T-helper 1 cell treated with Interleukin-12 subunit alpha and Interleukin-12 subunit beta and Interleukin-4 antibody, amounts not matched to agents 30 ng/mL and 1 ng/mL, for 36 hours (primary cell): ENCODE measurements at regions not wholly inside any gene's neighbourhood (a gene's known extent, or its start where the extent isn't known, plus 50 kb on each side); places are given as distances from the start of the nearest gene placed in this dataset.
"Not testable (repeated sequence)": the region's sequence is repeated elsewhere in the genome, so short reads cannot be mapped to it uniquely, and the experiment has no call there.

Source experiments
- intact Hi-C: fragments of 100-400 bp; cut with micrococcal nuclease; formaldehyde crosslinking; loops from one replicate; pipeline ENCODE4 v1.15.1; 2024

DNA sequence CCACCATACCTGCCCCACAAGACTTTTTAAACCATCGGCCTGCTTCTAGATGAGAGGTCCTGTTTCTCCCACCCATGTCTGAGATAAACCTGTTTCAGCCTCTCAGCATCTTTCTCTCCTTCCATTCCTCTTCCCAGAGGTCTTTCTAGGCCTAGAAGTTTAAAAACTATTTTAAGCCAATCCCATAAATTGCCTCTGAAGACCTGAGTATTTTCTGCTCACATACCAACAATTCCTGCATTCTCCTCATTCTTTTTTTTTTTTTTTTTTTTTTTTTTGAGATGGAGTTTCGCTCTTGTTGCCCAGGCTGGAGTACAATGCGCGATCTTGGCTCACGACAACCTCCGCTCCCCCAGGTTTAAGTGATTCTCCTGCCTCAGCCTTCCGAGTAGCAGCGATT, 262.9 kb upstream of the AUTS2 start:
- intact Hi-C loops = no loop called here

GRCh38 chr7:69336976-69337375, 261.3 kb upstream of the AUTS2 start:
- intact Hi-C loops = no loop called here

DNA sequence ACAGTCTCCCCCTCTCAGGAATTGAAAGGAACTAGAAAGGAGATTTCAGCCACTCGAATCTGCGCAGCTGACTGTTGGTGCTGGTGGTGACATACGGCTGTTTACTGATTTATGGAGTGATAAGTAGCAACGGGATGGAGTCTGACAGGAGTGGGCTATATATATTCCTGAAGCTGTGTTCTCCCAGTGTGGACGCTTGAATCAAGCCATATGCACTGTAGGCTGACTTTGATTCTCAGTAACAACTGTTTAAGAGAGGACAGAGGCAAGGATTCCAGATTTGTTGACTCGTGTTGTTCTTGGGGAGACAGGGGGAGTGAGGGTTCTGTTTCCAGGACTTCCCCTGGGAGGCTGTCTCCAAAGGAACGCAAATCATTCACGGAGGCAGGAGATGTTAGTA, 260.1 kb upstream of the AUTS2 start:
- intact Hi-C loops = no loop called here

DNA sequence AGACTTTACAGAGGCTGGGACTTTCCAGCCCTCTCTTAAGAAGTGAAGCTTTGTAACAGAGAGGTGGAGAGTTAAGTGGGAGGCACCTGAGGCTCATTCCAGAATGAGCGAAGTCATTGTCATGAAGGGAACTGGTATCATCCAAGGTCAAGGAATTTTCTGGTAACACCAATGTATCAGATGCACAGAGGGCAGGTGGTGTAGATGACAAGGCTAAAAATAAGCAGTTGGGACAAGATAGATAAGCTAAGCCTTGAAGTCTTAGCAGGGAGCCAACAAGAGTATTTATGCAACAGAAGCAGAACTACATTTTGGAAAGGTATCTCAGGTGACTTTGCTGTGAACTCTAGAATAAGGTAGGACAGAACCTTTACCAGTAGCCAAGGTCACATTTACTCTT, 257.0 kb upstream of the AUTS2 start:
- intact Hi-C loops = no loop called here

GRCh38 chr7:69342154-69342884, 256.0 kb upstream of the AUTS2 start:
- intact Hi-C loops = no loop called here

DNA sequence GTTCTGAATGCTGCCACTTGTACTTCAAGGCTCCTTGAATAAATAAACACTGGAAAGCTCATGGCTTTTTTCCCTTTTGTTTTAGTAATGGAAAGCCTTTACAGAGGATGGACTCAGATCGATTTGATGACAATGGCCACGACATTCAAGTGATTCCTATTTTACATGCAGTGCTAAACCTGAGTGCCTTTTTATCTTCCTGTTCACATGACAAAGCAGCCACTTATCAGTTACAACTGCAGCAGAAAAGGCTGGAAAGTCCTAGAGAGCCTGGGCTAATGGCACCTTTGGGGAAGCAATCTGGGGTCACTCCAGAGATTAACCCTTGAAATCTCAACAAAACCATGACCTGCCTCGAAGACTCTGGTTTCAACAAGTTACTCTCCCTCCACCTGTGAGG, 249.0 kb upstream of the AUTS2 start:
- intact Hi-C loops = no loop called here

GRCh38 chr7:69358163-69358821, 240.0 kb upstream of the AUTS2 start:
- intact Hi-C loops = no loop called here

- intact Hi-C loops = no loop called here
Measured at GRCh38 chr7:69359003-69359700, 239.1 kb upstream of the AUTS2 start.

DNA sequence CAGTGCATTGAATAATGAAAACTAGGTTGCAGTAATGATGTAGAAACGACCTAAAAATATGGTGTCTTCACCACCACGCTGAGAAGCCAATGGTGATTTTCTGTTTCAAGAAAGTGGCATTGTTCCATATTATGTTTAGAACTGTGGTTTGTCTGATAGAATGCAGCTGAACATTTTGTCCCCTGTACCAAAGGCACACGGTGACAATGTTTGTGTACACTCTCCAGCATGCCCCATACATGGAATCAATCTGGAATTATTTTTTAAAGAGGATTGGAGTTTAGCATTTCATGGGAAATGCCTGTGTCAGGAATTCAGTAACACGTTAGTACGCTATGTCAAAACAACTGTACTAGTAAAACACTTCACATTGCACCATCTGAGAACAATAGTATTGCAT, 237.4 kb upstream of the AUTS2 start:
- intact Hi-C loops = no loop called here

DNA sequence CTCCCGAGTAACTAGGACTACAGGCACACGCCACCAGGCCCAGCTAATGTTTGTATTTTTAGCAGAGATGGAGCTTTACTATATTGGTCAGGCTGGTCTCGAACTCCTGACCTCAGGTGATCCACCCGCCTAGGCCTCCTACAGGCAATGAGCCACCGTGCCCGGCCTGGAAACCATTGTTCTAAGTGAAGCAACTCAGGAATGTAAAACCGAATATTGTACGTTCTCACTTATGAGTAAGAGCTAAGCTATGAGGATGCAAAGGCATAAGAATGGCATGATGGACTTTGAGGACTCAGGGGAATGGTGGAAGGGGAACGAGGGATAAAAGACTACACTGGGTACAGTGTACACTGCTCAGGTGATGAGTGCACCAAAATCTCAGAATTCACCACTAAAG, 235.1 kb upstream of the AUTS2 start:
- intact Hi-C loops = no loop called here

GRCh38 chr7:69364813-69365643, 233.2 kb upstream of the AUTS2 start:
- intact Hi-C loops = no loop called here

DNA sequence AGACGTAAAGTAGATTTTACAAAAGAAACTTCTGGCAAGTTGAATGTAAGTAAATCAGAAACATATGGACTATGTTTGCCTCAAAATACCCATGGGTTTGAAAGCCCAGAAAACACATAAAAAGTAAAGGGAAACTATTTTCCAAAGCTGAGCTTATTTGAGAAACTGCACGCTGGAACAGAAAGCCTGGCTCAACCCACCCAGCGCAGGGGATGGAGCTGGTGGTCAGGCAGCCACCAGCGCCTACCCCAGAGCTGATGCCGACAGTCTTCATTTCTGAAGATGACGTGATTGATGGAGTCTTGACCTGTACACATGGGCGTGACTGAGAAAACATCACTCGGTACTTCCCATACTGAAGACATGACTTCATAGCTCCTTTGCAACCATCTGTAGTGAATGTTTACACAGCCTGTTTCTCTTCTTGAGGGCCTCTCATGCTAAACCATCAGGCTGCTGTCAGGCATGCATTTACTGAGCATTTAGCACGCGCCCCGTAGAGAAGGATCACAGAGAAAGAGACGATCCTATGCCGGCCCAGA, 232.6 kb upstream of the AUTS2 start:
- intact Hi-C loops = no loop called here

DNA sequence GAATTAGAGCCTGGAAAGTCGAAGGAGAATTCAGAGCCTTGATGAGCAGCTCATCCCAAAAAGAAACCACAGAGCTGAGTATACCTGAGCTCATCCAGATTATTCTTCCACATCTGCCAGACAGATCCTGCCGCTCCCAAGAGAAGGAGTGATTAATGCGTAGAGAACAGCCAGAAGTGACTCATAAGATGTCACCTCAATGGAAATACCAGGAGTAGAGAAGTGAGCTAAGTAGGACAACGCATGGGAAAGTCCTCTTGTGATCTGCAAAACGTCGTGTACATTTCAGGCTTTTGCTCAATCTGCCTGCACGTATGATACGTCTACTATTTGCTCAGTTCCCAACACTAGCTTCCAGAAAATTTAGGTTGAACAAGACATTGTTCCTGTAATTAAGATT, 230.5 kb upstream of the AUTS2 start:
- intact Hi-C loops = no loop called here

- intact Hi-C loops = no loop called here
Measured at GRCh38 chr7:69373171-69374043, 224.9 kb upstream of the AUTS2 start.

DNA sequence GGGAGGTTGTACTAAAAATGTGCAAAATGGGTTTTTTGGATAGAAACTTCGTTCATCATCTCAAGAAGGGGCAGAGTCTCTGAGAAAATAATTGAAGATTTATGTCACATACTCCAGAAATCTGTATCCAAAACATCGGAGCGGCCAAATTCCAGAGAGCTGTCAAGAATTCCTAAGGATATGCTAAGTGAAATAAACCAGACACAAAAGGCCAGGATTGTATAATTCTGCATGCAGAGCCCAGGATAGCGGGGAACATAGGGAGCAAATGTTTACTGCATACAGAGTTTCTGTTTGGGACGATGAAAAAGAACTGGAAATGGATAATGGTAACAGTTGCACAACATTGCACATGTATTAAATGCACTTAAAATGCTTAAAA, 224.2 kb upstream of the AUTS2 start:
- intact Hi-C loops = no loop called here

GRCh38 chr7:69377191-69377590, 221.1 kb upstream of the AUTS2 start:
- intact Hi-C loops = no loop called here

GRCh38 chr7:69388452-69389137, 209.7 kb upstream of the AUTS2 start:
- intact Hi-C loops = no loop called here

DNA sequence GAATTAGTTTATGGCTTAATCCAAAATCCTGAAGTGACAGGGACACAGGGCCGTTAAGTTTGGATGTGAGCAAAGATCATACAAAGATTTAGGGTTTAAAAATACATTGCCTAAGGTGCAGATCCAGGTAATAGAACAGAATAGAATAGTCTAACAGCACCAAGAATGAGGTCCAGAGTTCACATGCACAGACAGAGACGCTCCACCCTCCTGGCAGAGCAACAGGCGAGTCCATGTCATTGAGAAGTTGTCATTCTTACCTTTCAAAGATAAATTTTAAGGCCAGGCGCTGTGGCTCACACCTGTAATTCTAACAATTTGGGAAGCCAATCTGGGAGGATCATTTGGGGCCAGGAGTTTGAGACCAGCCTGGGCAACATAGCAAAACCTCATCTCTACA, 209.1 kb upstream of the AUTS2 start:
- intact Hi-C loops = no loop called here

- intact Hi-C loops = not testable (repeated sequence)
Measured at GRCh38 chr7:69393912-69394311, 204.4 kb upstream of the AUTS2 start.
